A673 (cell line): ENCODE measurements at regions not wholly inside any gene's neighbourhood (a gene's known extent, or its start where the extent isn't known, plus 50 kb on each side); places are given as distances from the start of the nearest gene placed in this dataset.

Source experiments
- BruUV-seq: library from RNA; stranded (reverse); fragments of 400-500 nt; replicated peaks from 2 replicates; lab custom pipeline; 2021; lab: Mats Ljungman, UMichigan
- CTCF ChIA-PET: fragments of 300-600 bp; sonication (Branson Sonifier 250); formaldehyde crosslinking; loops from one replicate; lab custom pipeline; 2022; ENCODE audit warnings: antibody characterized with exemption; lab: Charles Lee
- POLR2A ChIA-PET: fragments of 300-600 bp; sonication (Branson Sonifier 250); formaldehyde crosslinking; loops from one replicate; lab custom pipeline; 2022; ENCODE audit warnings: antibody characterized with exemption; ENCODE audit not compliant: low non-redundant PET; lab: Charles Lee
- DNase-seq: peaks from one replicate; pipeline ENCODE4 v3.0.0-alpha.2; 2015; ENCODE audit warnings: low spot score
- H3K27ac ChIP-seq: fragments of 200-600 bp; sonication (generic); 2 replicates; pipeline ENCODE4 v1.5.1; 2016; ENCODE audit warnings: mixed run types, low read depth, mild to moderate bottlenecking, mixed read lengths, antibody characterized with exemption, low read length; ENCODE audit not compliant: poor library complexity, severe bottlenecking
- H3K27me3 ChIP-seq: fragments of 200-600 bp; sonication (generic); replicated peaks from 2 replicates; pipeline ENCODE4 v1.6.1; 2017; ENCODE audit warnings: mixed run types, low read depth, mild to moderate bottlenecking, mixed read lengths, antibody characterized with exemption, low read length; ENCODE audit not compliant: insufficient read depth, poor library complexity
- H3K36me3 ChIP-seq: fragments of 200-600 bp; sonication (generic); 2 replicates; pipeline ENCODE4 v1.6.1; 2016; ENCODE audit warnings: mixed run types, mild to moderate bottlenecking, mixed read lengths, antibody characterized with exemption, low read length; ENCODE audit not compliant: insufficient read depth, poor library complexity, severe bottlenecking
- H3K4me1 ChIP-seq: fragments of 200-600 bp; sonication (generic); 2 replicates; pipeline ENCODE4 v1.6.1; 2017; ENCODE audit warnings: mixed run types, mild to moderate bottlenecking, mixed read lengths, antibody characterized with exemption, low read length; ENCODE audit not compliant: insufficient read depth, poor library complexity, severe bottlenecking
- H3K4me3 ChIP-seq: fragments of 200-600 bp; sonication (generic); 2 replicates; pipeline ENCODE4 v1.5.1; 2016; ENCODE audit warnings: low read depth, mixed run types, mild to moderate bottlenecking, mixed read lengths, low read length; ENCODE audit not compliant: poor library complexity, severe bottlenecking
- H3K9me3 ChIP-seq: fragments of 200-600 bp; sonication (generic); 2 replicates; pipeline ENCODE4 v1.6.1; 2016; ENCODE audit warnings: mixed run types, low read depth, mild to moderate bottlenecking, mixed read lengths, antibody characterized with exemption, low read length; ENCODE audit not compliant: poor library complexity, severe bottlenecking
- CTCF ChIP-seq: fragments of 300-800, 200-600 bp; sonication (generic); conservative IDR thresholded peaks from 2 replicates; pipeline ENCODE4 v1.5.1; 2017; ENCODE audit warnings: low read depth, mild to moderate bottlenecking, antibody characterized with exemption, low read length, moderate library complexity, mixed read lengths
- EZH2 ChIP-seq: fragments of 200-600 bp; sonication (generic); IDR thresholded peaks from 2 replicates; pipeline ENCODE4 v1.6.1; 2017; ENCODE audit warnings: borderline replicate concordance, low read depth, mild to moderate bottlenecking, mixed read lengths, antibody characterized with exemption, low read length; ENCODE audit not compliant: poor library complexity, severe bottlenecking
- intact Hi-C: fragments of 100-400 bp; cut with micrococcal nuclease; formaldehyde crosslinking; loops from one replicate; pipeline ENCODE4 v1.10.0; 2022; ENCODE audit not compliant: unreplicated experiment

- intact Hi-C loops = no loop called here
- POLR2A ChIA-PET = no interaction called here
- TF ChIP-seq CTCF (no peak), EZH2 (no peak)
- no peaks in the 10 kb centered on the region for H3K27me3 ChIP-seq
- no peaks in the 10 kb centered on the region for H3K9me3 ChIP-seq
- H3K4me1 ChIP-seq = no peaks in the 10 kb centered on the region
- no peak overlapping the region for H3K27ac ChIP-seq
- no TSS peak for BruUV-seq
- no peak overlapping the region for H3K4me3 ChIP-seq
- H3K36me3 ChIP-seq = no peaks in the 10 kb centered on the region
- CTCF ChIA-PET = no interaction called here
- DNase-seq = no peak
Observed at GRCh38 chrX:149363965-149364364, 141.1 kb downstream of the IDS start.

- Histone ChIP-seq H3K9me3 (no peaks in the 10 kb centered on the region), H3K4me1 (no peaks in the 10 kb centered on the region), H3K36me3 (no peaks in the 10 kb centered on the region), H3K27me3 (no peaks in the 10 kb centered on the region), H3K27ac (no peak overlapping the region), H3K4me3 (no peak overlapping the region)
- intact Hi-C loops = no loop called here
- TF ChIP-seq CTCF (no peak), EZH2 (no peak)
- no peak for DNase-seq
- POLR2A ChIA-PET = no interaction called here
- CTCF ChIA-PET = no interaction called here
- no TSS peak for BruUV-seq
Observed at GRCh38 chrX:149346306-149346705, 158.8 kb downstream of the IDS start.

GRCh38 chrX:149322316-149322715 is 182.8 kb downstream of the IDS start:
- TF ChIP-seq CTCF (no peak), EZH2 (no peak)
- no TSS peak for BruUV-seq
- ChIA-PET CTCF (no interaction called here), POLR2A (interaction anchor here (0.6 kb wide), 1 partner anchor 1389 kb away, joined by 4 read pairs; no protein-coding TSS in a partner anchor)
- Histone ChIP-seq H3K4me1 (no peaks in the 10 kb centered on the region), H3K4me3 (no peak overlapping the region), H3K27ac (no peak overlapping the region), H3K27me3 (no peaks in the 10 kb centered on the region), H3K36me3 (no peaks in the 10 kb centered on the region), H3K9me3 (no peaks in the 10 kb centered on the region)
- no peak for DNase-seq
- intact Hi-C loops = no loop called here
